ENCODE measurements at regions not wholly inside any gene's neighbourhood (a gene's known extent, or its start where the extent isn't known, plus 50 kb on each side); places are given as distances from the start of the nearest gene placed in this dataset.
"Not testable (repeated sequence)": the region's sequence is repeated elsewhere in the genome, so short reads cannot be mapped to it uniquely, and the experiment has no call there.

- H3K4me3 ChIP-seq (ENCODE audit: control insufficient read depth, low read depth, low read length) = no peak overlapping the region
- TF ChIP-seq, protein P1, sequence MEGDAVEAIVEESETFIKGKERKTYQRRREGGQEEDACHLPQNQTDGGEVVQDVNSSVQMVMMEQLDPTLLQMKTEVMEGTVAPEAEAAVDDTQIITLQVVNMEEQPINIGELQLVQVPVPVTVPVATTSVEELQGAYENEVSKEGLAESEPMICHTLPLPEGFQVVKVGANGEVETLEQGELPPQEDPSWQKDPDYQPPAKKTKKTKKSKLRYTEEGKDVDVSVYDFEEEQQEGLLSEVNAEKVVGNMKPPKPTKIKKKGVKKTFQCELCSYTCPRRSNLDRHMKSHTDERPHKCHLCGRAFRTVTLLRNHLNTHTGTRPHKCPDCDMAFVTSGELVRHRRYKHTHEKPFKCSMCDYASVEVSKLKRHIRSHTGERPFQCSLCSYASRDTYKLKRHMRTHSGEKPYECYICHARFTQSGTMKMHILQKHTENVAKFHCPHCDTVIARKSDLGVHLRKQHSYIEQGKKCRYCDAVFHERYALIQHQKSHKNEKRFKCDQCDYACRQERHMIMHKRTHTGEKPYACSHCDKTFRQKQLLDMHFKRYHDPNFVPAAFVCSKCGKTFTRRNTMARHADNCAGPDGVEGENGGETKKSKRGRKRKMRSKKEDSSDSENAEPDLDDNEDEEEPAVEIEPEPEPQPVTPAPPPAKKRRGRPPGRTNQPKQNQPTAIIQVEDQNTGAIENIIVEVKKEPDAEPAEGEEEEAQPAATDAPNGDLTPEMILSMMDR (conservative IDR thresholded peaks at IDR 0.05; ENCODE audit: control insufficient read depth, insufficient read depth, low read depth, low read length) = no peak
- DNase-seq (ENCODE audit: low read depth) = no peak
These were observed 405.7 kb downstream of the BUD13 start for GRCh38 chr11:116366980-116367645.

GRCh38 chr11:116366451-116366850, 406.3 kb downstream of the BUD13 start:
- TF ChIP-seq, protein P1 (conservative IDR thresholded peaks at IDR 0.05; ENCODE audit: control insufficient read depth, insufficient read depth, low read depth, low read length) = no peak
- no peak for DNase-seq (ENCODE audit: low read depth)
- H3K4me3 ChIP-seq (ENCODE audit: control insufficient read depth, low read depth, low read length) = no peak overlapping the region

GRCh38 chr11:116364925-116365324, 407.9 kb downstream of the BUD13 start:
- not testable (repeated sequence) for DNase-seq (ENCODE audit: low read depth); H3K4me3 ChIP-seq (ENCODE audit: control insufficient read depth, low read depth, low read length)

DNA sequence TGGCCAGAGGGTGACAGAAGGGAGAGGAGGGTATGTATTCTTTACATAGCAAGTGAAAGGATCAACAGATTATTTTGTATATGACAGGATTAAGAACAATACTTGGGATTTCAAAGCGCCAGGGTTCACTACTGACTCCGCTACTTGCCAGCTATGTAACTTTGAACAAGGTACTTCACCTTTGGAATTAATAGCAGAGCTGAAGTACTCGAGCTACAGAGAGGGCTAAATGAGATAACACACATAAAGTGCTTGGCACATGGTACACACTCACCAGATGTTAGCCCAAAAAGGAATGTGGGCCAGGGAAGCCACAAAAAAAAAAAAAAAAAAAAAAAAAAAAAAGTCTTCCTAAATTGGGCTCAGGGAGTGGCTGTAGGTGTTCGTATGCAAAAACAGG, 408.4 kb downstream of the BUD13 start:
- TF ChIP-seq, protein P1 (conservative IDR thresholded peaks at IDR 0.05; ENCODE audit: control insufficient read depth, insufficient read depth, low read depth, low read length) = no peak
- H3K4me3 ChIP-seq (ENCODE audit: control insufficient read depth, low read depth, low read length) = no peak overlapping the region
- DNase-seq (ENCODE audit: low read depth) = no peak

GRCh38 chr11:116360221-116360941, 412.4 kb downstream of the BUD13 start:
- TF ChIP-seq, protein P1 (conservative IDR thresholded peaks at IDR 0.05; ENCODE audit: control insufficient read depth, insufficient read depth, low read depth, low read length) = no peak
- DNase-seq (ENCODE audit: low read depth) = no peak
- no peak overlapping the region for H3K4me3 ChIP-seq (ENCODE audit: control insufficient read depth, low read depth, low read length)

DNA sequence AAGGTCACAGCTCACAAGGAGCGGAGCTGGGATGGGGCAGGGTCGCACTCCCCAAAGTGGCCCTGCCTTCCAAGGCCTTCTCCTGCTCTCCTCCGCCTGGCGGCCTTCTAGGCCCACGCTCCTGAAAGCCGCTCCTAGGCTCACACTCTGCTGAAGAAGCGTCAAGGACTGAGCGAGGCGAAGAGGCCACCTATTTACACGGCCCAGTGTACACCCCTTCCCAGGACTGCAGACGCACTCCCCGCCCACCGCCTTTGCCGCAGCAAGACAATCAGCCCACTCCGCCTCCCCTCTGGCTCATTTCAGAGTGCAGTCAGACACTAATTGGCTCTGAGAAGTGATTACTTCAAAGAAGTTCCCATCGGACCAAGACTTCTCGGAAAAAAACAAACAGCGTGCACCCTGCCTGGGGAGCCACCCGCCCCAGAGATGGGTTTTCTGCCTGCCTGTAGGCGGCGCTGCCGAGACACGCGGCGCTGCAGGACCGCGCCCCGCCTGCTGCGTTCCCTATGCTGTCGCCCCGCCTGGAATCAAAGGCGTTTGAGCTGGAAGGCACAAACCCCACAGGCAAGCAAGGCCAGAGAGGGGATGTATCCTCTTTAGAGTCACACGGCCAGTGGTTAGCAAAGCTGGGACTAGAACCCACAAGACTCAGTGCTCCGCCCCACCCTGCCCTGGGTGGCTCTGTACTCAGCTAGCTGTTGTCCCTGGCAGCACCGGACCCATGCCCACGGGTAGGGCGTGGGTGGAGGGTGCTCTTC, 414.8 kb downstream of the BUD13 start:
- peak; percentile 1 for DNase-seq (ENCODE audit: low read depth)
- no peak overlapping the region for H3K4me3 ChIP-seq (ENCODE audit: control insufficient read depth, low read depth, low read length)
- TF ChIP-seq, protein P1 (conservative IDR thresholded peaks at IDR 0.05; ENCODE audit: control insufficient read depth, insufficient read depth, low read depth, low read length) = no peak

- TF ChIP-seq, protein P1 (conservative IDR thresholded peaks at IDR 0.05; ENCODE audit: control insufficient read depth, insufficient read depth, low read depth, low read length) = no peak
- H3K4me3 ChIP-seq (ENCODE audit: control insufficient read depth, low read depth, low read length) = no peak overlapping the region
- no peak for DNase-seq (ENCODE audit: low read depth)
These were observed 416.3 kb downstream of the BUD13 start for GRCh38 chr11:116356451-116356850.

Data from fibroblast of mammary gland (primary cell).